Brain microvascular endothelial cell (primary cell): ENCODE measurements at regions not wholly inside any gene's neighbourhood (a gene's known extent, or its start where the extent isn't known, plus 50 kb on each side); places are given as distances from the start of the nearest gene placed in this dataset.

ENCODE experiments used
- DNase-seq: peaks from one replicate; pipeline ENCODE4 v3.0.0-alpha.2; 2020
- H3K27ac ChIP-seq: fragments of 250-450 bp; sonication (Bioruptor Pico); 2 replicates; pipeline ENCODE4 v1.5.1; 2020; ENCODE audit warnings: mild to moderate bottlenecking, moderate library complexity
- H3K27me3 ChIP-seq: fragments of 250-450 bp; sonication (Bioruptor Pico); replicated peaks from 2 replicates; pipeline ENCODE4 v1.5.1; 2020; ENCODE audit warnings: mild to moderate bottlenecking
- H3K36me3 ChIP-seq: fragments of 250-450 bp; sonication (Bioruptor Pico); replicated peaks from 2 replicates; pipeline ENCODE4 v1.5.1; 2020; ENCODE audit warnings: mild to moderate bottlenecking
- H3K4me3 ChIP-seq: 2 replicates; pipeline ENCODE4 v1.5.1; 2011; ENCODE audit warnings: low read depth, mild to moderate bottlenecking, control low read depth, low read length, moderate library complexity
- CTCF ChIP-seq: IDR thresholded peaks from 2 replicates; pipeline ENCODE4 v1.5.1; 2011; ENCODE audit warnings: low read depth, mild to moderate bottlenecking, moderate library complexity, low read length, control low read depth, inconsistent platforms; ENCODE audit errors: missing control alignments
- in situ Hi-C: cut with HindIII; loops from 2 replicates; pipeline ENCODE4 v1.10.0; 2017; ENCODE audit warnings: low sequenced_read_pairs, low pct_ligation_motif_present

DNA sequence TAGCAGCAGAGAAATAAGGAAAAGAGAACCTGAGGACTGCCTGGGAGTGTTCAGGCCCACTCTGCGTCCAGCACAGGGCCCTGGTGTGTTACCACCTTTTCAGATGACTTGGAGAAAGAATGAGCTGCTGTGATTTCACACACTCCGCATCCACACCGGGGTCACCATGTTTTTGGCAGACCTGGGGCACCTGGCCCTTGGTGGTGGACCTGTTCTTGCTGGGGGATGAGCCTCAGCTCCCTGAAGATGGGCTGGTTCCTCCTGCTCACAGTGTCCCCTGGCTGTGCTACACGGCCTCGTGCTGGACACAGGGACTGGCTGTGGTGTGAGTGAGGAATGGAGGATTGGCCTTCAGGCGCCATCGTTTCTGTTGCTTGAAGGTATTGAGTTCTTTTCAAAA lies 1381.4 kb downstream of the TBC1D22A start:
- in situ Hi-C loops = no loop called here

DNA sequence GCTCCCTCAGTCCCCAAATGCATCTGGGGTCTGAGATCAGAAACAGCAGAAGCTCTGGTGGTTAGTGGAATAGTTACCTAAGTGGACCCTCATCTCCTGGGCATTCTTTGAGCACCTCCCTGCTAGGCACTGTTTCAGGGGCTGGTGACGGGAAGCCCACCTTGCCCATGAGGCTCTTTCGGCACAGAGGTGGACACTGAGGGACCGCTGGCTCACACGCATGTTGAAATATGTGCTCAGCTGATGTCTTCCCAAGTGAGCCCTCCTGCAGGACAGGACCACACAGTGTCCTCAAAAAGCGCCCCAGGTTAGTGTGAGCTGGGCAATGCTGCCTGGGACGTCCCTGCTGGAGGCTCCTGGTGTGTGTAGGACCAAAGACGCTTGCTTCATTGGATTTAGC lies 1379.9 kb downstream of the TBC1D22A start:
- Histone ChIP-seq H3K27ac (no peak overlapping the region), H3K27me3 (no peaks in the 10 kb centered on the region), H3K4me3 (no peak overlapping the region), H3K36me3 (no peaks in the 10 kb centered on the region)
- no peak for TF ChIP-seq CTCF
- DNase-seq = no peak
- in situ Hi-C loops = no loop called here

More for the DNA sequence above, 1381.4 kb downstream of the TBC1D22A start:
- Histone ChIP-seq H3K36me3 (no peaks in the 10 kb centered on the region), H3K27ac (no peak overlapping the region), H3K27me3 (no peaks in the 10 kb centered on the region), H3K4me3 (no peak overlapping the region)
- no peak for TF ChIP-seq CTCF
- no peak for DNase-seq

DNA sequence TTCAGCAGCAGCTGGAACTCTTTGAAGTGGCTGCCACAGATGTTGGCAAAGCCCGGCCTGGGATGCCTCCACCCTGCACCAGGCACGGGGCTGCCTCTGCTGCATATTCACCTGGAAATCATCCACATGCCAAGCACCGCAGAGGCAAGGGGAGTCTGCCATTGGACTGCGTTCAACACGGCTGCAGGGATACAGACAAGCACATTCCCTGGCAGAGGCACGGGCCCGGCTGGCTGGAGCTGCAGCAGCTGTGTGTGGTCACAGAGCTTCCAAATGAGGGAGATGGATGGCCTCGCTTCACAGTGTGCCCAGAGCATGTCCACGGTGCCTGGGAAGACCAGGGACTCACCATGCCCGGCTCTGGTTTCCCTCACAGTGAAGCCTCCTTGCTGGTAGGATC lies 1378.9 kb downstream of the TBC1D22A start:
- Histone ChIP-seq H3K36me3 (no peaks in the 10 kb centered on the region), H3K4me3 (no peak overlapping the region), H3K27me3 (no peaks in the 10 kb centered on the region), H3K27ac (no peak overlapping the region)
- TF ChIP-seq CTCF = no peak
- DNase-seq = no peak
- in situ Hi-C loops = no loop called here

- H3K27me3 ChIP-seq = no peaks in the 10 kb centered on the region
Observed at GRCh38 chr22:48140261-48140813, 1377.9 kb downstream of the TBC1D22A start.

DNA sequence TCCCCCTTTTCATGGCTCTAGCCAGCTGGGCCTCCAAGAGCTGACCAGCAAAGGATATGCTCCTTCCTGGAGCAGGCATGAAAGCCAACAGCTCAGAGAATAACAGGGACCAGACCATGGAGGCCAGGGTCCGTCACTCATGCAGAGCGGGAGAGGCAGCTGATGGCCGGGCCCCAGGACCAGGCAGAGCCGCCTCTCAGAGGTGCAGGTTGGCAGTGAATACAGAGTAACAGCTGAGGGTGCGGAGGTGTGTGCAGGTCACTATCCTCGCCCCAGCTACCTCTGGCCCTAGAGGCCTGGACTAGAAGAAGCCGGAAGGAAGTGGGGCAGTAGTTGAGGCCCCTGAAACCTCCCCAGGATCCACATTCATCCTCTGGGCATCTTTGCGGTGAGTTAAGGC lies 1377.3 kb downstream of the TBC1D22A start:
- no peak for DNase-seq
- TF ChIP-seq CTCF = no peak
- H3K27ac ChIP-seq = no peak overlapping the region
- in situ Hi-C loops = no loop called here
- no peak overlapping the region for H3K4me3 ChIP-seq
- no peaks in the 10 kb centered on the region for H3K36me3 ChIP-seq
- no peaks in the 10 kb centered on the region for H3K27me3 ChIP-seq

More at GRCh38 chr22:48140261-48140813, 1377.9 kb downstream of the TBC1D22A start:
- no peak for DNase-seq
- in situ Hi-C loops = no loop called here
- TF ChIP-seq CTCF = no peak
- Histone ChIP-seq H3K4me3 (no peak overlapping the region), H3K27ac (no peak overlapping the region), H3K36me3 (no peaks in the 10 kb centered on the region)

GRCh38 chr22:48138855-48139254 lies 1376.4 kb downstream of the TBC1D22A start:
- DNase-seq = no peak
- H3K27ac ChIP-seq = no peak overlapping the region
- H3K36me3 ChIP-seq = no peaks in the 10 kb centered on the region
- no peak for TF ChIP-seq CTCF
- H3K4me3 ChIP-seq = no peak overlapping the region
- no peaks in the 10 kb centered on the region for H3K27me3 ChIP-seq
- in situ Hi-C loops = no loop called here
